Peyer's patch (tissue), 4 donors: ENCODE measurements at regions not wholly inside any gene's neighbourhood (a gene's known extent, or its start where the extent isn't known, plus 50 kb on each side); places are given as distances from the start of the nearest gene placed in this dataset.

ENCODE experiments used
- DNase-seq, 3 donors: peaks; one replicate each; pipeline ENCODE4 v3.0.0-alpha.2; 2017 to 2019
- H3K27ac ChIP-seq, 4 donors: fragments of 200-600 bp; sonication (generic); one replicate each; pipeline ENCODE4 v1.5.1; 2016 to 2019
- H3K27me3 ChIP-seq, 2 donors: fragments of 200-600 bp; sonication (generic); one replicate each; pipeline ENCODE4 v1.5.1; 2019
- H3K36me3 ChIP-seq, 3 donors: fragments of 200-600 bp; sonication (generic); one replicate each; pipeline ENCODE4 v1.5.1; 2016 to 2019
- H3K4me1 ChIP-seq, 4 donors: fragments of 200-600 bp; sonication (generic); one replicate each; pipeline ENCODE4 v1.5.1; 2016 to 2019
- H3K4me3 ChIP-seq, 4 donors: fragments of 200-600 bp; sonication (generic); 1 replicate in 3 of 4; 2 replicates in 1 of 4; pipeline ENCODE4 v1.5.1; 2016 to 2019; ENCODE audit warnings: mild to moderate bottlenecking in 1 of 4
- H3K9me3 ChIP-seq, 4 donors: fragments of 200-600 bp; sonication (generic); one replicate each; pipeline ENCODE4 v1.5.1; 2016 to 2019; ENCODE audit warnings: mild to moderate bottlenecking in 1 of 4
- POLR2A ChIP-seq, 2 donors: fragments of 450-650 bp; IDR thresholded peaks; one replicate each; pipeline ENCODE4 v1.5.1; 2017; ENCODE audit warnings: antibody characterized with exemption in 2 of 2, mild to moderate bottlenecking in 2 of 2, moderate library complexity in 2 of 2
- TF ChIP-seq, protein P1 (sequence below), 6 experiments: fragments of 450-650 bp in 4 of 6; fragments of 200-600 bp in 2 of 6; sonication (generic) in 1 of 6; IDR thresholded peaks; one replicate each; pipeline ENCODE4 v1.5.1; 2017 to 2019; ENCODE audit warnings: antibody characterized with exemption in 6 of 6, mild to moderate bottlenecking in 3 of 6, moderate library complexity in 1 of 6

DNA sequence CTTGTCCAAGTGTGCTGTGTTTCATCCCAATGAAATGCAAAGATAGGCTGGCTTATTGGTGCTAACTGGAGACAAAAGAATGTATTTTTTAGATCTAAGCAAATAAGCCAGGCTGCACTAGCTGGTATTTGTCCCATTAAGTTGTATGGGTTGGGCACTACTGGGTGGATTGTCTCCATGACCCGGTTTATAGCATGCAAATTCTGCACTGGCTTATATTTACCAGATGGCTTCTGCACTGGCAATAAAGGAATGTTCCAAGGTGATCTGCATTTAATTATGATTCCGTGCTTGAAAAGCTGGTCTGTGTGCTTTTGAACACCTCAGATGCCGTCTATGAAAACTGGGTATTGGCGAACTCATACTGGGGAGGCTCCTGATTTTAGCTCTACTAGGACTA lies 61.4 kb upstream of the MOCS1 start:
- Histone ChIP-seq H3K9me3 (peaks cover 0 to 22% (median 4%) of the 10 kb centered on the region in 4 donors), H3K27me3 (no peaks in the 10 kb centered on the region), H3K4me3 (no peak overlapping the region), H3K4me1 (no peaks in the 10 kb centered on the region), H3K27ac (no peak overlapping the region), H3K36me3 (no peaks in the 10 kb centered on the region)
- TF ChIP-seq POLR2A (IDR thresholded peaks at IDR 0.05) = no peak
- TF ChIP-seq, protein P1, sequence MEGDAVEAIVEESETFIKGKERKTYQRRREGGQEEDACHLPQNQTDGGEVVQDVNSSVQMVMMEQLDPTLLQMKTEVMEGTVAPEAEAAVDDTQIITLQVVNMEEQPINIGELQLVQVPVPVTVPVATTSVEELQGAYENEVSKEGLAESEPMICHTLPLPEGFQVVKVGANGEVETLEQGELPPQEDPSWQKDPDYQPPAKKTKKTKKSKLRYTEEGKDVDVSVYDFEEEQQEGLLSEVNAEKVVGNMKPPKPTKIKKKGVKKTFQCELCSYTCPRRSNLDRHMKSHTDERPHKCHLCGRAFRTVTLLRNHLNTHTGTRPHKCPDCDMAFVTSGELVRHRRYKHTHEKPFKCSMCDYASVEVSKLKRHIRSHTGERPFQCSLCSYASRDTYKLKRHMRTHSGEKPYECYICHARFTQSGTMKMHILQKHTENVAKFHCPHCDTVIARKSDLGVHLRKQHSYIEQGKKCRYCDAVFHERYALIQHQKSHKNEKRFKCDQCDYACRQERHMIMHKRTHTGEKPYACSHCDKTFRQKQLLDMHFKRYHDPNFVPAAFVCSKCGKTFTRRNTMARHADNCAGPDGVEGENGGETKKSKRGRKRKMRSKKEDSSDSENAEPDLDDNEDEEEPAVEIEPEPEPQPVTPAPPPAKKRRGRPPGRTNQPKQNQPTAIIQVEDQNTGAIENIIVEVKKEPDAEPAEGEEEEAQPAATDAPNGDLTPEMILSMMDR (IDR thresholded peaks at IDR 0.05) = no peak
- no peak for DNase-seq

DNA sequence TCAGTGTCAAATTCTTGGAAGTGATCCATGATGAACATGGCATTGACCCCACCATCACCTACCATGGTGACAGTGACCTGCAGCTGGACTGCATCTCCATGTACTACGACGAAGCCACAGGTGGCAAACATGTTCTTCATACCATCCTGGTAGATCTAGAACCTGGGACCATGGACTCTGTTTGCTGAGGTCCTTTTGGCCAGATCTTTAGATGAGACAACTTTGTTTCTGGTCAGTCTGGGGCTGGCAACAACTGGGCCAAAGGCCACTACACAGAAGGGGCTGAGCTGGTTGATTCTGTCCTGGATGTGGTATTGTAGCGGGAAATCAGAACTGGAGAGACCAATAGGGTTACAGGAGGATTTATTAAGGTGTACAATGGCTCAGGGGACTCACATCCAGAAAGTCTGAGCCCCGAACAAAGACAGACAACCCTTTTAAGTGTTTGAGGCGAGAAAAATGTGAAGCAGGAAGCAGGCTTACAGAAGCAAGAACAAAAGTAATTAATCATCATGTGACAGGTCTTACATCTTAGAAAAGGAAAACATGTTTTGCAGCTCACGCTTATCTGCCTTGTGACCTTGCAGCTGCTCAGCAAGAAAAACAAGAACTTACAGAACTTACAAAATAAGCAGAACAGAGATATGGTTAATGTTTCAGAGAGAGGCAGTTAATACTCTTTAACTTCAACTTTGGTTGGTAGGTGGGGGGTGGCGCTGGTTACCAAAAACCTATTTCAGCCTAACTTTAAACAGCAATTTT lies 58.8 kb upstream of the MOCS1 start:
- H3K36me3 ChIP-seq = no peaks in the 10 kb centered on the region
- no peak overlapping the region for H3K27ac ChIP-seq
- DNase-seq = no peak
- no peaks in the 10 kb centered on the region for H3K27me3 ChIP-seq
- H3K4me1 ChIP-seq = no peaks in the 10 kb centered on the region
- H3K9me3 ChIP-seq = peaks cover 0 to 18% (median 0%) of the 10 kb centered on the region in 4 donors
- no peak overlapping the region for H3K4me3 ChIP-seq
- TF ChIP-seq, protein P1 (IDR thresholded peaks at IDR 0.05) = no peak
- no peak for TF ChIP-seq POLR2A (IDR thresholded peaks at IDR 0.05)
